ENCODE measurements at regions not wholly inside any gene's neighbourhood (a gene's known extent, or its start where the extent isn't known, plus 50 kb on each side); places are given as distances from the start of the nearest gene placed in this dataset.

DNA sequence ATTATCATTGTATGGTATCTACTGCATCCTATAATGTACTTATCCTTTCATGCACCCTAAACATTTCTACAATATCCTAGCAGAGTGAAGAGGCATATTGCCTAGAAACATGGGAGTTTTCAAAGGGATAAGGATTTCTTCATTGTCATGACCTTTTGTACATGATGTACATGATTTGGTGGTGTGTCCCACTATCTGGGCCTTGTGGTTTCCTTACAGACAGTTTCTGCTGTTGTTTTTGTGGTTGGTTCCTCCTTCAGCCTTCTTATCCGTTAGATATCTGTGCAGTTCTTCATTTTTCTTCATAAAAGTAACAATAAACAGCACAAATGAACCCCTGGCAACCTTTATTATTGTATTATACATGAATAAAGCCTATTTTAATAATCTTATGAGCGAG lies 70.4 kb upstream of the BACH1 start:
- no peak overlapping the region for H3K27ac Mint-ChIP-seq
- peaks cover 2% of the 10 kb centered on the region for H3K36me3 Mint-ChIP-seq
- H3K4me3 Mint-ChIP-seq, result no peak overlapping the region
- peaks cover 16% of the 10 kb centered on the region for H3K4me1 Mint-ChIP-seq
- no peaks in the 10 kb centered on the region for H3K9me3 Mint-ChIP-seq
- peaks cover 3% of the 10 kb centered on the region for H3K27me3 Mint-ChIP-seq

DNA sequence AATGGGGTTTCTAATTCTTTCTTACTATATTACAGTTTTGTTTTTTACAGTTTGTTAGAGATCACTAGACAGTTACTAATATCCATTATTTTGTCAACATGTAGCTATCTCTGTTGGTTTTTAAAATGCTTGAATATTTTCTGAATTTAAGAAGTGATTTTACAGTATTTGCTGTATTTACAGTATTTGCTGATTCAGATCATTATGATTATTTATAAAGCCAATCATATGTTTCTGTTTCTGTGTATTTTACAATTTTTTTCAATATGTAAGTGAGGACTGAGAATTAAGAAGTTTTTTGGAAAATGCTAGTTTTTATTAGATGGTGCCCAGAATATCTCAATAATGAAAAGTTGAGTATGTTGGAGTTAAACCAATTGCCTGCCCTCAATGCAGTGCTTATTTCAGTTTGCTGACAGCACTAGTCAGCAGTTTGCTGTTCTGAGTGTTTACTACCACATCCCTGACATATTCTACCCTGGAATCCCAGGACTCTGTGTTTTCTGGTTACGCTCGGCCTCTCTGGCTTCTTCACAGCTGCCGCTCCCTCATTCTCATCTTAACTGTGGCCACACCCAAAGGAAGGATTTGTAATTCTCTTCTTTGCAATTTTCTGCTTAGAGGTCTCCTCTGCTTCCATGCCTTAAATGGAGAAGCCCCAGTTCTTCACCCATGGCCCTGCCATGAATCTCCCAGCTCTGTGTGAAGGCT lies 68.0 kb upstream of the BACH1 start:
- Mint-ChIP-seq H3K27ac (no peak overlapping the region), H3K4me1 (peaks cover 35% of the 10 kb centered on the region), H3K36me3 (peaks cover 2% of the 10 kb centered on the region)

DNA sequence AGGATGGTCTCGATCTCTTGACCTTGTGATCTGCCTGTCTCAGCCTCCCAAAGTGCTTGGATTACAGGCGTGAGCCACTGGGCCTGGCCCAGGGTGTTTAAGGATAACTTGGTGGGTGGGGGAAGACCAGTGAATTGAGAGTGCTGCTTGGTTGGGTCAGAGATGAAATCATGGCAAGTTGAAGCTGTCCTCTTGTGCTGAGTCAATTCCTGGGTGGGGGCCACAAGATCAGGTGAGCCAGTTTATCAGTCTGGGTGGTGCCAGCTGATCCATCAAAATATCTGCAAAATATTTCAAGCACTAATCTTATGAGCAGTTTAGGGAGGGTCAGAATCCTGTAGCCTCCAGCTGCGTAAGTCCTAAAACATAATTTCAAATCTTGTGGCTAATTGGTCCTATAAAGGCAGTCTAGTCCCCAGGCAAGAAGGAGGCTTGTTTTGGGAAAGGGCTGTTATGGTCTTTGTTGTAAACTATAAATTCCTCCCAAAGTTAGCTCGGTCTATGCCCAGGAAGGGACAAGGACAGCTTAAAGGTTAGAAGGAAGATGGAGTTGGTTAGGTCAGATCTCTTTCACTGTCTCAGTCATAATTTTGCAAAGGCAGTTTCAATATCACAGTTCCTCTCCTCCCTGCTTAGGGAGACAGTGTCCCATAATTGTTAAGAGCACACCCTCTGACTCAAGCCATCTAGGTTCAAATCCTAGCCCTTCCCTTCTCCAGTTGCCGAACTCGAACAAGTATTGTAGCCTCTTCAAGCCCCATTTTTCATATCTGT lies 66.8 kb upstream of the BACH1 start:
- peaks cover 2% of the 10 kb centered on the region for H3K27me3 Mint-ChIP-seq
- H3K27ac Mint-ChIP-seq, result no peak overlapping the region
- peaks cover 43% of the 10 kb centered on the region for H3K4me1 Mint-ChIP-seq
- H3K4me3 Mint-ChIP-seq, result no peak overlapping the region
- no peaks in the 10 kb centered on the region for H3K36me3 Mint-ChIP-seq
- H3K9me3 Mint-ChIP-seq, result no peaks in the 10 kb centered on the region

More for the DNA sequence above, 68.0 kb upstream of the BACH1 start:
- Mint-ChIP-seq H3K27me3 (peaks cover 3% of the 10 kb centered on the region), H3K9me3 (no peaks in the 10 kb centered on the region), H3K4me3 (no peak overlapping the region)

DNA sequence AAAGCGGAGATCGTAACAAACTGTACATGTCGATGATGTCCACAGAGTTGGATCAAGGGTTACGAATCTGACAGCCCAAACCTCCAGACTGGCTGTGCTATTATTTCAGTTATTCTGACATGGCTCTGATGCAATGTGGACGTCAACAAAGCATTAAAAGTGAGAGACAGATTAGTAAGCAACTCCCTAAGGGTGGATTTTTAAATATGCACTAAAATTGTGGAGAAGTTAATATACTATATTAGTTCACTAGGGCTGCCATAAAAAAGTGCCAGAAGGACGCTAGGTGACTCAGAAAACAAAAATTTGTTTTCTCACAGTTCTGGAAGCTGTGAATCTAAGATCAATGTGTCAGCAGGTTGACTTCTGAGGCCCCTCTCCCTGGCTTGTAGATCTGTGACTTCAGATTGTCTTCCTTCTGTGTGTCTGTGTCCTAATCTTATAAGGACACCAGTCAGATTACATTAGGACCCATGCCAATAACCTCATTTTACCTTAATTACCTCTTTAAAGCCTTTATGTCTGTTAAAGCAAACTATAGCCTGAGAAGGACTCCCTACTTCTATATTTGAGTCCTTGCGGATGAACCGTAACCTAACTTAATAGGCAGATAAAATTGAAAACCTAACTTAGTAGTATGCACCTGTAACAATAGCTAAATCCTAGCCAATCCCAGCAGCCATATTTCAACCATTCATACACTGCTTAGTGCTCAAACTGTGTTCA lies 66.0 kb upstream of the BACH1 start:
- no peak overlapping the region for H3K4me3 Mint-ChIP-seq
- H3K36me3 Mint-ChIP-seq, result no peaks in the 10 kb centered on the region
- H3K9me3 Mint-ChIP-seq, result no peaks in the 10 kb centered on the region
- no peaks in the 10 kb centered on the region for H3K27me3 Mint-ChIP-seq
- H3K27ac Mint-ChIP-seq, result no peak overlapping the region
- peaks cover 43% of the 10 kb centered on the region for H3K4me1 Mint-ChIP-seq

DNA sequence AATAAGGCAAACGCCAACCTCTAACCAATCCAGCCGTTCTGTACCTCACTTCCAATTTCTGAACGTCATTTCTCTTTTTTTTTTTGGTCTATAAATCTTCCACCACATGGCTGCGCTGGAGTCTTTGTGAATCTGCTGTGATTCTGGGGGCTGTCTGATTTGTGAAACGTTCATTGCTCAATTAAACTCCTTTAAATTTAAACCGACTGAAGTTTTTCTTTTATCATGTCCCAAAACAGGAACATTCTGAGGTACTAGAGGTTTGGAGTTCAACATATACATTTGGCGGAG lies 65.5 kb upstream of the BACH1 start:
- Mint-ChIP-seq H3K9me3 (no peaks in the 10 kb centered on the region), H3K36me3 (no peaks in the 10 kb centered on the region), H3K4me1 (peaks cover 43% of the 10 kb centered on the region), H3K27ac (peak overlapping the region; percentile 21), H3K27me3 (no peaks in the 10 kb centered on the region), H3K4me3 (no peak overlapping the region)

DNA sequence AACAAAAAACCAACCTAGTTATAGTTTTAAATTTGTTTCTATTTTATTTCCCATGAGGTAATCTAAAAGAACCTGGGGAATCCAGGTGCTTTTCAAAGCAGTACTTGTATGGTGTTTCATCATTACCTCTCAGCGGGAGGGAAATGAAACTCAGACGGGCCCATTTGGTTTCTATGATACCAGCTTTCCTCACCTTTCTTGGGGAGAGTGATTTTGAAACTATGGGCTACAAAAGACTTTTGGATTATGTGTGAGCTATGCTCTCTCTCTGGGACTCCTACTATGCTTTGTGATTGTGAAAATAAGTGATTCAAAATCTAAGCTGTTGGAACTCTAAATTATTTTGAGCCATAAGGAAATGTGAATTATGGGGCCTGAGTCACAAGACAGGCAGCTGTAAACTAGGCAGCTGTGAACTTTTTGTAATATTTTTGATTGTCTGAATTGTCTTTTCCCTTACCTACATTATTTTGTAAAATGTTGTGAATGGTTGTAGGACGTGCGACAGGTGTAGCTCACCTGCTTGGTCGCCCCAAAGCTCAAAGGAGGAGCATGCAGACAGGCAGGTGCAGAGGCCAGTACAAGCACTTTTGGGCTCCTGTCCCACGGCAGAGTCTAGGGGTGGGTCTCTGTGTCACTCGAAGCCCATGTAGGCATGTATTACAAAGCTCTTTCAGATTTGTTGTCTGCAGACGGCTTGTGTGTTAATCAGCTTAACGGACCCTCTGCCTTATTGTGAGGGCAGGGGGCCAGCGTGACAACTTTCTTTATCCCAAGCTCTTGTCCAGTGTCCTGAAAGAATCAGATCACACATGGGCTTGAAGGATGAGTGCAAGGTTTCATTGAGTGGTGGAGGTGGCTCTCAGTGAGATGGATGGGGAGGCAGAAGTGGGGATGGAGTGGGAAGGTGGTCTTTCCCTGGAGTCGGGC lies 64.8 kb upstream of the BACH1 start:
- Mint-ChIP-seq H3K4me1 (peaks cover 43% of the 10 kb centered on the region), H3K4me3 (no peak overlapping the region), H3K9me3 (no peaks in the 10 kb centered on the region), H3K27me3 (no peaks in the 10 kb centered on the region), H3K27ac (peak overlapping the region; percentile 59), H3K36me3 (no peaks in the 10 kb centered on the region)

DNA sequence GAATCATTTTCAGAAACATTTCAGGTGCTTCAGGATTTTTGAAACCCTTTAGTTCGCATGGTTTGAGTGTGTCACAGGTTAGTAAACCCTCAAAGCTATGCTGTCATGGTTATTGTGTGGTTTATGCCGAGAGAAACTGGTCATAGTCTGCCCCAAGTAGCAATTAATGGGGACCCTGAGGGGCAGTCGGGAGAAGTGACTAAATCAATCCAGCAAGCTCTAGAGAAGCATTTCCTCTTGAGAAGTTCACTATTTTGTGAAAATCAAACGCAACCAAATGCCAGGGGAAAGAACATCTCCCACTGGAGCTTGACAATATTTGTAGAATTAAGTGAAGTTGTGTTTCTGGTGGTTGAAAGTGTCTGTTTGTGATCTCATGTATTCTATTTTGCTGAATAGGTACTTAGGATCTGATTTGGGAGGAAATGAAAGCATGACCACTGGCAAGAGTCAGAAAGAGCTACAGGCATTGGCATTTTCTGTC lies 63.0 kb upstream of the BACH1 start:
- Mint-ChIP-seq H3K4me1 (peaks cover 43% of the 10 kb centered on the region), H3K27me3 (no peaks in the 10 kb centered on the region), H3K9me3 (no peaks in the 10 kb centered on the region), H3K4me3 (no peak overlapping the region), H3K36me3 (no peaks in the 10 kb centered on the region), H3K27ac (no peak overlapping the region)

DNA sequence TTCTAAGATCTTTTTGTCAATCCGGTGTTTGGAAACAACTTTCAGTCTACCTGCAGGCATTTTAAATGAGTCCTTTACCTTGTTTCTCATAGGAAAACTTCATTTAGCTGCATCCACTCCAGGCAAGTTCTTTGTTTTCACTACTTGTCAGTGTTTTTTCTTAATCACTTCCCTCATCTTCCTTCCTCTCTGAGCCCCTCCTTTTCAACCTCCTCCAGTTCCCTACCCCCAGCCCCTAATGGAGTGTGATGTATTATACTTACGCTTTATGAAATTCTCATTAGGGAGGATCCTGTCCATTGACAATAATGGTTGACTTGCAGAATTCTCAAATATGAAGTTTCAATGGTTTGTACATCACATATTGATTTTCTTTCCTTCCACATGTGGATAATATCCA lies 62.5 kb upstream of the BACH1 start:
- Mint-ChIP-seq H3K27me3 (no peaks in the 10 kb centered on the region), H3K4me3 (no peak overlapping the region), H3K4me1 (peaks cover 40% of the 10 kb centered on the region), H3K36me3 (no peaks in the 10 kb centered on the region), H3K9me3 (no peaks in the 10 kb centered on the region), H3K27ac (no peak overlapping the region)

DNA sequence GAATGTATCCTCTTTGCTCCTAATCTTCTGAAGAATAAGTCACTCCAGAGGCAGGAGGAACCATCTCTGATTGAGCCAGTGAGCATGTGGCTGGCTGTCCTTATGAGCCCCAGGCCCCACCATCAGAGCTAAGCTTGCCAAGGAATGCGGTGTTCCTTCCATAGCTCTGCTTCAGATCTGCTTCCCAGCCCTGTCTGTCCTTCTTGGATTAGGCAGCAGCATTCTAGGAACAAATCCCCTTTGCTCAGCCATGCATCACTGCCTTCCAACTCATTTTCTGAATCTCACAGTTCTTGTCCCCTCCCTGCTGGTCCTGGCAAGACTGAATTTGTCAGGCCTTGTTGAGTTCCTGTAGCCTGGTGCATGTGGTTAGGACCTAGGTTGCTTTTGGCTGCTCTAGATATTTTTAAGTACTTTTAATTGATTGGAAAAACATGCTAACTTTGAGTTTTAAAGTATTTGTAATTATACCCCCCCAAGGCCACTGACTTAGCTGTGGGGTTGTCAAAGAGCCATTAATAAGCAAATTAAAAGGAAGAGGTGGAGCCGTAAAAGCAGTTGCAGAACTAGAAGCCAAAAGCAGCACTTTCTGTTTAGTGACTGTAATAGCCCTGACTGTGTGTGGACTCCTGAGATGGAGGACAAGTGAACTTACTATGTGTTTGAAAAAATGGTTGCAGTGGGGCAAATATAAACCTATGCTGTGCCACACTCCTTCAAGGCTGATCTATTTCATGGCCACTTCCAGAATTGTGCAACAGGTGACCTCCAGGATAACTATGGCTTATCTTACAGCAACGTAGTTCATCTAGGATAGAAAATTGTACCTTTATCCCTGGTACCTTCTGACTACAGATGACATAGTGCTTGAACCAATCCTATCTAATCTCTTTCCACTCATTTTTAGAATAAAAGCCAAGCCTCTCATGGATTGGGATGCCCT lies 61.3 kb upstream of the BACH1 start:
- Mint-ChIP-seq H3K36me3 (no peaks in the 10 kb centered on the region), H3K27ac (no peak overlapping the region), H3K4me1 (peaks cover 36% of the 10 kb centered on the region), H3K27me3 (no peaks in the 10 kb centered on the region), H3K9me3 (no peaks in the 10 kb centered on the region), H3K4me3 (no peak overlapping the region)

DNA sequence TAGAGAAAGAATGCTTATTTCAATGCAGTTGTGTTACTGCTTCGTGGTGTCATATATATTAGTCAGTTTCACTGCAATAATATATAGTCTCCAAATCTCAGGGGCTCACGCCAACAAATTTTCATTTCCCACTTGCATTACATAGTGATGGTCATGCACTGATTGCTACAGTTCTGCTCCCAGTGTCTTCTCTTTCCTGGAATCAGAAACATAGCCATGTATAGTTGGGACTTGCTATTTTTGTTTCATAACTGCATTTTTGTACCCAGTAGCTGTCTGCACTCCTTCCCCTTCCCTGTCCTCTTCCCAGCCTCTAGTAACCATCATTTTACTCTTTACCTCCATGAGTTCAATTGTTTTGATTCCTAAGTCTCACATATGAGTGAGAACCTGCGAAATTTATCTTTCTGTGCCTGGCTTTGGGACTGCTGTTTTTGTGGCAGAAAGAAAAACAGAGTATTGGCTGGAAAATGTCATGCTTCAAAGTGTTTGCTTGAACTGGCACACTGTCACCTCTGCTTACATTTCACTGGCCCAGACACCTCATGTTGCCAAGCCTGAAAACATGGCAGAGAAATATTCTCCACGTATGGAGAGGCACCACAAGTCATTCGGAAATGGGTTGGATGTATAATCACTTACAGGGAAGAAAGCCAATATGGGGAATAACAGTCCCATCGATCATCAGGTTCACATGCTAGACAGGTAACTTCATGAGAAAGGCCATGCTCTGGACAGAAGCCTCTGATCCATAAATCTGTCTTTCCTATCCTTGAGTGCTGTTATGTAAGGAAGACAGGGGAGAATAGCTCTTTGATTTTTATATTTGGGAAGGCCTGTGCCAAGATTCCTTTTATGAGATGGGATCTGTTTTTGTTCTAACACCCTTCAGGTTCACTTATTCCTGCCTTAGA lies 60.4 kb upstream of the BACH1 start:
- Mint-ChIP-seq H3K36me3 (no peaks in the 10 kb centered on the region), H3K27ac (no peak overlapping the region), H3K9me3 (no peaks in the 10 kb centered on the region), H3K4me1 (peaks cover 26% of the 10 kb centered on the region), H3K27me3 (no peaks in the 10 kb centered on the region), H3K4me3 (no peak overlapping the region)

DNA sequence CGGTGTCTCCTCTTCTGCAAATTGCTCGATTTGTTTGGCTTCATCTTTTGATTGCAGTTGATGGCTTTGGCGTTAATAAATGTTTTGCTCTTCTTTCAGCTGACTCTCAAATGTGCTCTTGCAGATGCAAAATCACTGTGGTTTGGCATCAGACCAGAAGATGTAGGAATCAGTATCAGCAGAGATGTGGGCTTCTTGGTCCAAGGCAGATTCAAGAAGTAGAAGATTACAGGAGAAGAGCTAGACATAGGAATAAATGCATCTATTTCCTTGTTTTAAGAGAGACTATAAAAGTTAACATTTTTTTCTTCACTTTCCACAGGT lies 59.8 kb upstream of the BACH1 start:
- no peaks in the 10 kb centered on the region for H3K9me3 Mint-ChIP-seq
- no peaks in the 10 kb centered on the region for H3K36me3 Mint-ChIP-seq
- H3K27ac Mint-ChIP-seq, result no peak overlapping the region
- no peak overlapping the region for H3K4me3 Mint-ChIP-seq
- peaks cover 20% of the 10 kb centered on the region for H3K4me1 Mint-ChIP-seq
- H3K27me3 Mint-ChIP-seq, result no peaks in the 10 kb centered on the region

DNA sequence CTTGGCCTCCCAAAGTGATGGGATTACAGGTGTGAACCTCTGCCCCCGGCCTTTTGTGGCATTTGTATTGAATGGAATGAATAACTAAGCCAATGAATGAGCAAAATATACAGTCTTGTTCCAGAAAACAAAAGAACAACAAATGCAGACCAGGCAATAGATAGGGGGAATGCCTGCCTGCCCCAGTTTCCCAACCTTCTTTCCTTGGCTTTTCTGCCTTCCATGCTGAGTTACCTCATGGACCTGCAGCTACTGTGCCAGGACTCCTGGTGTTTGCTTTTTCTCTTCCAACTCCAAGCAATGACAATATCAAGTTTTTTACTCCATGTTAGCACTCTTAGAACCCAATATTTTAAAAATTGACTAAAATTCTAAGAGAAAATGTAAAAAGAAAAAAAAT lies 58.6 kb upstream of the BACH1 start:
- H3K9me3 Mint-ChIP-seq, result no peaks in the 10 kb centered on the region
- no peak overlapping the region for H3K4me3 Mint-ChIP-seq
- H3K36me3 Mint-ChIP-seq, result no peaks in the 10 kb centered on the region
- H3K27me3 Mint-ChIP-seq, result no peaks in the 10 kb centered on the region
- H3K4me1 Mint-ChIP-seq, result peaks cover 15% of the 10 kb centered on the region
- H3K27ac Mint-ChIP-seq, result no peak overlapping the region

DNA sequence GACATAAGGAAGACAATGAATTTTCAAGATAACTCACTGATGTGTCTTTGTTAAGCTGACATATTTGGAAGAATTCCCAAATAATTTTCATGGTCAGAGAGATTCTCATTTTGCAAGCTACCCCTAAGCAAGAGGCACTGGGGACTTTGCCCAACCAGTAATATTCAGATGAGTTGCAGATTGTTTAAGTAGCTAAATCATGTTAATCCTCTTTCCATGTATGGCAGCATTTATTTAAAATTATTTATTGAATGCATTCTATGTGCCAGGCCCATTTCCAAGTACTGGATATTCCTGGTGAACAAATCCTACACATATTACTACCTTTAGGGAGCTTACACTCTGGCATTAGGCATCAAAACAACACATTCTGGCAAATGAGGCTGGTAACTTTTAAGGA lies 56.5 kb upstream of the BACH1 start:
- no peaks in the 10 kb centered on the region for H3K9me3 Mint-ChIP-seq
- H3K4me3 Mint-ChIP-seq, result no peak overlapping the region
- peaks cover 8% of the 10 kb centered on the region for H3K4me1 Mint-ChIP-seq
- no peak overlapping the region for H3K27ac Mint-ChIP-seq
- H3K36me3 Mint-ChIP-seq, result no peaks in the 10 kb centered on the region
- no peaks in the 10 kb centered on the region for H3K27me3 Mint-ChIP-seq

DNA sequence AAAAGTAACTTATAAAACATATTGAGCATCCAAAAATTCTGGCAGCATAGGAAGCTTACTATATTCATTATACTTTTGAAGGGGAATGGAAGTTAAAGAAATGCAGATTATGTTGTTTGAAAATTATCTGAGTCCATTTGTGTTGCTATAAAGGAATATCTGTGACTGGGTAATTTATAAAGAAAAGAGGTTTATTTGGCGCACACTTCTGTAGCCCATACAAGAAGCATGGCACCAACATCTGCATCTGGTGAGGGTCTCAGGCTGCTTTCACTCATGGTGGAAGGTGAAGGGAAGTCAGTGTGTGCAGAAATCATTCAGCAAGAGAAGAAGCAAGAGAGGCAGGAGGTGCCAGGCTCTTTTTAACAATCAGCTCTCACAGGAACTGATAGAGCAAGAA lies 55.5 kb upstream of the BACH1 start:
- Mint-ChIP-seq H3K36me3 (no peaks in the 10 kb centered on the region), H3K27ac (no peak overlapping the region), H3K27me3 (no peaks in the 10 kb centered on the region)

More for the DNA sequence above, 55.5 kb upstream of the BACH1 start:
- Mint-ChIP-seq H3K4me3 (no peak overlapping the region), H3K4me1 (peaks cover 8% of the 10 kb centered on the region), H3K9me3 (no peaks in the 10 kb centered on the region)
